ENCODE measurements at regions not wholly inside any gene's neighbourhood (a gene's known extent, or its start where the extent isn't known, plus 50 kb on each side); places are given as distances from the start of the nearest gene placed in this dataset.

GRCh38 chr21:27024301-27024700, 57.4 kb upstream of the ADAMTS5 start:
- TF ChIP-seq CTCF (conservative IDR thresholded peaks at IDR 0.05) (no peak), ZFX (IDR thresholded peaks at IDR 0.05) (no peak)
